Calu3 (cell line): ENCODE measurements at regions not wholly inside any gene's neighbourhood (a gene's known extent, or its start where the extent isn't known, plus 50 kb on each side); places are given as distances from the start of the nearest gene placed in this dataset.

ENCODE experiments used
- BruUV-seq: library from RNA; stranded (reverse); fragments of 400-500 nt; replicated peaks from 2 replicates; lab custom pipeline; 2021; lab: Mats Ljungman, UMichigan
- CTCF ChIA-PET: fragments of 300-600 bp; sonication (Branson Sonifier 250); formaldehyde crosslinking; loops from one replicate; lab custom pipeline; 2022; ENCODE audit warnings: antibody characterized with exemption; lab: Charles Lee
- DNase-seq: peaks from one replicate; pipeline ENCODE4 v3.0.0; 2022
- H3K27ac Mint-ChIP-seq: one replicate; pipeline ENCODE4 v1.8.0; 2022; ENCODE audit warnings: mixed read lengths; ENCODE audit not compliant: unreplicated experiment
- H3K27me3 Mint-ChIP-seq: one replicate; pipeline ENCODE4 v1.8.0; 2022; ENCODE audit warnings: mixed read lengths; ENCODE audit not compliant: unreplicated experiment
- H3K36me3 Mint-ChIP-seq: one replicate; pipeline ENCODE4 v1.8.0; 2022; ENCODE audit warnings: mild to moderate bottlenecking, moderate library complexity, mixed read lengths; ENCODE audit not compliant: insufficient read depth, unreplicated experiment
- H3K4me1 Mint-ChIP-seq: one replicate; pipeline ENCODE4 v1.8.0; 2022; ENCODE audit warnings: mild to moderate bottlenecking, low read depth, mixed read lengths; ENCODE audit not compliant: unreplicated experiment
- H3K4me3 Mint-ChIP-seq: one replicate; pipeline ENCODE4 v1.8.0; 2022; ENCODE audit warnings: mild to moderate bottlenecking, low read depth, moderate library complexity, mixed read lengths; ENCODE audit not compliant: unreplicated experiment
- H3K9me3 Mint-ChIP-seq: one replicate; pipeline ENCODE4 v1.8.0; 2022; ENCODE audit warnings: low read depth, mixed read lengths; ENCODE audit not compliant: unreplicated experiment
- intact Hi-C: fragments of 100-400 bp; cut with micrococcal nuclease; formaldehyde crosslinking; loops from one replicate; pipeline ENCODE4 v1.10.0; 2022; ENCODE audit not compliant: unreplicated experiment
- TF ChIP-seq, protein P1 (sequence below): fragments of 200-600 bp; IDR thresholded peaks from one replicate; pipeline ENCODE4 v1.8.0; 2022; ENCODE audit warnings: antibody characterized with exemption; ENCODE audit not compliant: unreplicated experiment

DNA sequence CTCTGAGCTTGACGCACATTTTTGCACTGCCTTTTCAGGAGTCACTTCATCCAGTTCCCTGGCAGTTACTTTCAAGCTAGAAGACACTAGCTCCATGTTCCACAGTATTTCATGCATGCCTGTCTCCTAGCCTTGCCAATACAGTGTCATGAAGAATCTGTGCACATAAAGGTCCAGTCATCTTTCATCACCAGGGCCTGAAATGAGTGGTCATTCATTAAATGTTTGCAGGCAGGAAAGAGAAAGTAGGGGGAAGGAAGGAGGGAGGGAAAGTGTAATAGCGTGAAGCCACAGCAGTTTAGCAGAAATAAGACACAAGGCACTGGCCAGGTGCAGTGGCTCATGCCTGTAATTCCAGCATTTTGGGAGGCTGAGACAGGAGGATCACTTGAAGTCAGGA is 92.4 kb upstream of the COPS8 start:
- Mint-ChIP-seq H3K27me3 (no peaks in the 10 kb centered on the region), H3K4me1 (peaks cover 71% of the 10 kb centered on the region), H3K4me3 (no peak overlapping the region), H3K36me3 (peaks cover 7% of the 10 kb centered on the region), H3K27ac (no peak overlapping the region), H3K9me3 (no peaks in the 10 kb centered on the region)
- TF ChIP-seq, protein P1, sequence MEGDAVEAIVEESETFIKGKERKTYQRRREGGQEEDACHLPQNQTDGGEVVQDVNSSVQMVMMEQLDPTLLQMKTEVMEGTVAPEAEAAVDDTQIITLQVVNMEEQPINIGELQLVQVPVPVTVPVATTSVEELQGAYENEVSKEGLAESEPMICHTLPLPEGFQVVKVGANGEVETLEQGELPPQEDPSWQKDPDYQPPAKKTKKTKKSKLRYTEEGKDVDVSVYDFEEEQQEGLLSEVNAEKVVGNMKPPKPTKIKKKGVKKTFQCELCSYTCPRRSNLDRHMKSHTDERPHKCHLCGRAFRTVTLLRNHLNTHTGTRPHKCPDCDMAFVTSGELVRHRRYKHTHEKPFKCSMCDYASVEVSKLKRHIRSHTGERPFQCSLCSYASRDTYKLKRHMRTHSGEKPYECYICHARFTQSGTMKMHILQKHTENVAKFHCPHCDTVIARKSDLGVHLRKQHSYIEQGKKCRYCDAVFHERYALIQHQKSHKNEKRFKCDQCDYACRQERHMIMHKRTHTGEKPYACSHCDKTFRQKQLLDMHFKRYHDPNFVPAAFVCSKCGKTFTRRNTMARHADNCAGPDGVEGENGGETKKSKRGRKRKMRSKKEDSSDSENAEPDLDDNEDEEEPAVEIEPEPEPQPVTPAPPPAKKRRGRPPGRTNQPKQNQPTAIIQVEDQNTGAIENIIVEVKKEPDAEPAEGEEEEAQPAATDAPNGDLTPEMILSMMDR: no peak
- no TSS peak for BruUV-seq
- intact Hi-C loops: no loop called here
- CTCF ChIA-PET: no interaction called here
- no peak for DNase-seq

DNA sequence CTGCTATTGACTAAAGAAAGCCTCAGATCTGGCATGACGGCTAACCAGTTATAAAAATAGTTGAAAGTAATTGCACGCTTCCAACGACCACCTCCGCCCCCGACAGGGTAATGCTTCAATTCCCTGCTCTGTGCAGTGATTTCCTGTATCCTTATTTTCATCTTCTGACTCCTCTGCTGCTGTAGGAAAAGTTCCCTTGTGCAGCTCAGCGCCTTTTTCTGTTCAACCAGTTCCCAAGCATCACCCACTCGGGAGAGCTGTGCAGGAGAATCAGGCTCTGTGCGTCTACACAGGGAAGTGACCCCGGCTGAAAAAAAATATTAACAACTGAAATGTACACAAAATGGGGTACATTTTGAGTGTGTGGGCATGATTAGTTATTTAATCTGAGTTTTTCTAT is 91.3 kb upstream of the COPS8 start:
- no peaks in the 10 kb centered on the region for H3K9me3 Mint-ChIP-seq
- intact Hi-C loops: no loop called here
- H3K36me3 Mint-ChIP-seq: peaks cover 12% of the 10 kb centered on the region
- BruUV-seq: no TSS peak
- H3K27me3 Mint-ChIP-seq: no peaks in the 10 kb centered on the region
- no peak overlapping the region for H3K27ac Mint-ChIP-seq
- TF ChIP-seq, protein P1: no peak
- CTCF ChIA-PET: no interaction called here
- no peak for DNase-seq
- peaks cover 71% of the 10 kb centered on the region for H3K4me1 Mint-ChIP-seq
- no peak overlapping the region for H3K4me3 Mint-ChIP-seq

DNA sequence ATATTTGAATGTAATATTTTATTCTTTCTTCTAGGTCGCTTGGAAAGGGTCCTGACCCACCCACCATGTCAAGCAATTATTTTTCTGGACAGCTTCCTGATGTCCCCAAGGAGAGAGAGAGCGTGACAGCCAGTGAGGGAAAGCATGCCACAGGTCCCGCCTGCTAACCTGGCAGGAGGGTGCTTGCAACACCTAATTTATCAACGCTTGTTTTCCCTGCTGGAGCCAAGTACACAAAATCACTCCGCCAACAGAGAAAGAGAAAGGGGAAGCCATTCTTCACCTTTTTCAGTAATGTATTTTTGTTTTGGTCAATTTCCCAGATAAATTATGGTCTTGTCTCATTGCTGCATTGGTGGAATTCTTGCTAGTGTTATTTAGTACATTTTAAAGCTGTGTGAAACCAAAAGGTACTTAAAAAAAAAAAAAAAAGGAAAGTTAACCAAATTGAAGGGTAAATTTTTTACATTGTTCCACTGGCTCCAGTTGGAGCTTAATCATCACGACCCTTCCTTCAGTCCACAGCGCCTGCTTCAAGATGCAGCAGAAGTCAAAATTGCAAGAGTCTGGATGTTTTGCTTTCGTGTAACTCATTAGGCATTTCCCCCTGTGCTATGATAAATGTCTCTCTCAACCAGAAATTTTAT is 88.5 kb upstream of the COPS8 start:
- no peaks in the 10 kb centered on the region for H3K27me3 Mint-ChIP-seq
- CTCF ChIA-PET: interaction anchor here (0.6 to 1.5 kb wide), 4 partner anchors 28 to 751 kb away, joined by 3 to 9 read pairs (median 4); no protein-coding TSS in a partner anchor
- intact Hi-C loops: loop anchor here (1.0 kb wide), 1 partner anchor 28 kb away; no protein-coding TSS in a partner anchor
- H3K4me1 Mint-ChIP-seq: peaks cover 59% of the 10 kb centered on the region
- peaks cover 13% of the 10 kb centered on the region for H3K36me3 Mint-ChIP-seq
- H3K4me3 Mint-ChIP-seq: peak overlapping the region; percentile 43
- no peaks in the 10 kb centered on the region for H3K9me3 Mint-ChIP-seq
- peak overlapping the region; percentile 76 for H3K27ac Mint-ChIP-seq
- TF ChIP-seq, protein P1: no peak
- no TSS peak for BruUV-seq
- DNase-seq: peak; percentile 58

DNA sequence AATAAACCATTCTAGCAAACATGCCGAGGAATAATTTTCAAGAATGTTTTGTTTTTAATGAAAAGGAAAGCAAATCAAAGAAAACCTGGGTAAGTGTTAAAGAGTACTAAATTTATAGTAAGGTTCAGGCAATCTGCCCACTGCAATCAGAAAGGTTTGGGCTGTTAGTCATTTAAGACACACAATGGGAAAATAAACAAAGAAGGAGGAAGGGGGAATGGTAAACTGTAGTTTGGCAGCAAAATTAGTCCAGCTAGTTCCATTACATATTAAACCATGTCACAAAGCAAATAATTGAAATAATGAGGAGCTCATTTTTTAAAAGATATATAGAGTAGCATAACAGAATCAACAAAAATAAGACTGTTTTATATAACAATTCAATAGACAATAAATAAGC is 87.5 kb upstream of the COPS8 start:
- no TSS peak for BruUV-seq
- no peak for DNase-seq
- CTCF ChIA-PET: interaction anchor here (0.6 to 1.5 kb wide), 5 partner anchors 14 to 120 kb away, joined by 3 to 6 read pairs (median 4); no protein-coding TSS in a partner anchor
- H3K36me3 Mint-ChIP-seq: peaks cover 13% of the 10 kb centered on the region
- intact Hi-C loops: loop anchor here (1.0 kb wide), 1 partner anchor 14 kb away; no protein-coding TSS in a partner anchor
- peak overlapping the region; percentile 76 for H3K27ac Mint-ChIP-seq
- H3K27me3 Mint-ChIP-seq: no peaks in the 10 kb centered on the region
- peak overlapping the region; percentile 43 for H3K4me3 Mint-ChIP-seq
- peaks cover 50% of the 10 kb centered on the region for H3K4me1 Mint-ChIP-seq
- TF ChIP-seq, protein P1: no peak
- no peaks in the 10 kb centered on the region for H3K9me3 Mint-ChIP-seq
